Activated CD8-positive, alpha-beta T cell treated with anti-CD3 and anti-CD28 coated beads for 36 hours (primary cell): ENCODE measurements at regions not wholly inside any gene's neighbourhood (a gene's known extent, or its start where the extent isn't known, plus 50 kb on each side); places are given as distances from the start of the nearest gene placed in this dataset.

ENCODE experiments used
- ATAC-seq: fragments of 200-7000 bp; cut with Tn5 transposase; one replicate; pipeline ENCODE4 v1.10.0; 2021; ENCODE audit warnings: mild to moderate bottlenecking, moderate library complexity
- CTCF ChIA-PET: fragments of 350-600 bp; sonication (Branson Sonifier 250); formaldehyde crosslinking; loops from one replicate; lab custom pipeline; 2021; ENCODE audit warnings: antibody characterized with exemption; lab: Charles Lee
- POLR2A ChIA-PET: fragments of 350-600 bp; sonication (Branson Sonifier 250); formaldehyde crosslinking; loops from one replicate; lab custom pipeline; 2021; ENCODE audit warnings: antibody characterized with exemption; lab: Charles Lee
- DNase-seq: peaks from one replicate; pipeline ENCODE4 v3.0.0-alpha.2; 2020
- H3K27ac Mint-ChIP-seq: one replicate; pipeline ENCODE4 v1.8.0; 2021; ENCODE audit warnings: mild to moderate bottlenecking, mixed read lengths
- H3K27me3 Mint-ChIP-seq: one replicate; pipeline ENCODE4 v1.8.0; 2021; ENCODE audit warnings: mixed read lengths
- H3K36me3 Mint-ChIP-seq: one replicate; pipeline ENCODE4 v1.8.0; 2021; ENCODE audit warnings: low read depth, mixed read lengths
- H3K4me1 Mint-ChIP-seq: one replicate; pipeline ENCODE4 v1.8.0; 2021; ENCODE audit warnings: low read depth, mixed read lengths
- H3K4me3 Mint-ChIP-seq: one replicate; pipeline ENCODE4 v1.8.0; 2021; ENCODE audit warnings: mild to moderate bottlenecking, moderate library complexity, mixed read lengths
- H3K9me3 Mint-ChIP-seq: one replicate; pipeline ENCODE4 v1.8.0; 2021; ENCODE audit warnings: mixed read lengths
- intact Hi-C: fragments of 100-400 bp; cut with micrococcal nuclease; formaldehyde crosslinking; loops from one replicate; pipeline ENCODE4 v1.10.0; 2022
- TF ChIP-seq, protein P1 (sequence below): fragments of 200-600 bp; IDR thresholded peaks from one replicate; pipeline ENCODE4 v1.8.0; 2022; ENCODE audit warnings: antibody characterized with exemption, mild to moderate bottlenecking

DNA sequence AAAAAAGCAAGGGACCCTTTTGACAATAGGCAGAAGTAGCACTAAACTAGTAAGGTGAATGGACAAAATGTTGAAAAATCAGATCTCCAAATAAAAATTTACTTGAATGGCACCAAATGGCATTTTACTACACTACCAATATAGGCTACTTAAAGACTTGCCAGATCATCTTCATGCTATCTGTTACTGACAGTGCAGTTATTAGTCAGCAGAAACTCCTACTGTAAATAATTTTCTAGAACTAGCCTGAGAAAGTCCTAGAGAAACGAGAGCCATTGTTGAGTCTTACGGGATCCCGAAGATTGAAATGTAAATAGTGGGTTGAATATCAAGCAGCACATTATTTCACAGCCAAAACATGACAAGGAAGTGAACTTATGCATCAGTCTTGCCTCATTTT is 350.3 kb downstream of the SEC23A start:
- no peaks in the 10 kb centered on the region for H3K36me3 Mint-ChIP-seq
- ChIA-PET POLR2A (no interaction called here), CTCF (no interaction called here)
- no peak overlapping the region for H3K4me3 Mint-ChIP-seq
- no peaks in the 10 kb centered on the region for H3K4me1 Mint-ChIP-seq
- no peak for ATAC-seq
- no peaks in the 10 kb centered on the region for H3K27me3 Mint-ChIP-seq
- intact Hi-C loops = no loop called here
- no peak overlapping the region for H3K27ac Mint-ChIP-seq
- H3K9me3 Mint-ChIP-seq = peaks cover 2% of the 10 kb centered on the region
- no peak for DNase-seq
- TF ChIP-seq, protein P1, sequence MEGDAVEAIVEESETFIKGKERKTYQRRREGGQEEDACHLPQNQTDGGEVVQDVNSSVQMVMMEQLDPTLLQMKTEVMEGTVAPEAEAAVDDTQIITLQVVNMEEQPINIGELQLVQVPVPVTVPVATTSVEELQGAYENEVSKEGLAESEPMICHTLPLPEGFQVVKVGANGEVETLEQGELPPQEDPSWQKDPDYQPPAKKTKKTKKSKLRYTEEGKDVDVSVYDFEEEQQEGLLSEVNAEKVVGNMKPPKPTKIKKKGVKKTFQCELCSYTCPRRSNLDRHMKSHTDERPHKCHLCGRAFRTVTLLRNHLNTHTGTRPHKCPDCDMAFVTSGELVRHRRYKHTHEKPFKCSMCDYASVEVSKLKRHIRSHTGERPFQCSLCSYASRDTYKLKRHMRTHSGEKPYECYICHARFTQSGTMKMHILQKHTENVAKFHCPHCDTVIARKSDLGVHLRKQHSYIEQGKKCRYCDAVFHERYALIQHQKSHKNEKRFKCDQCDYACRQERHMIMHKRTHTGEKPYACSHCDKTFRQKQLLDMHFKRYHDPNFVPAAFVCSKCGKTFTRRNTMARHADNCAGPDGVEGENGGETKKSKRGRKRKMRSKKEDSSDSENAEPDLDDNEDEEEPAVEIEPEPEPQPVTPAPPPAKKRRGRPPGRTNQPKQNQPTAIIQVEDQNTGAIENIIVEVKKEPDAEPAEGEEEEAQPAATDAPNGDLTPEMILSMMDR = no peak

- H3K4me1 Mint-ChIP-seq = no peaks in the 10 kb centered on the region
- TF ChIP-seq, protein P1 = no peak
- no peak overlapping the region for H3K4me3 Mint-ChIP-seq
- POLR2A ChIA-PET = no interaction called here
- ATAC-seq = no peak
- H3K27ac Mint-ChIP-seq = no peak overlapping the region
- intact Hi-C loops = no loop called here
- H3K36me3 Mint-ChIP-seq = no peaks in the 10 kb centered on the region
- CTCF ChIA-PET = no interaction called here
- H3K27me3 Mint-ChIP-seq = no peaks in the 10 kb centered on the region
- peaks cover 2% of the 10 kb centered on the region for H3K9me3 Mint-ChIP-seq
- DNase-seq = no peak
These were observed 350.7 kb downstream of the SEC23A start for GRCh38 chr14:38752341-38752740.

DNA sequence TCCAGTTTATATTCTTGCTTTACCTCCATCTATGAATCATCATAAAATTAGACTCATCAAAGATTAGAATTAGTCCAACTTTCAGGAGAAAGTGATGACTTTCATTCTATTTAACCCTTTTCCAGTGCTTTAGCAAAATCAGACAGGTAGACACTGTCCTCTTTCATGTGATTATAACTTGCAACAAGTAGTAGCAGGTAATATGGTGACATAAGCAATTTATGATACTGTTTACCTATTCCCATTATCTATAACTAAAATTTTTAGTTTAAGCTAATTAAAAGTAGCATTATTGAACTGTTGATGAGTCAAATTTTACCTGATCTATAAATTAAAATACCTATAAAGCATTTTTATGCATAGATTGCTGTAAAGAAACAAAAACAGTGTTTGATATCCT is 351.6 kb downstream of the SEC23A start:
- no peaks in the 10 kb centered on the region for H3K4me1 Mint-ChIP-seq

GRCh38 chr14:38749936-38750335 is 353.1 kb downstream of the SEC23A start:
- intact Hi-C loops = no loop called here
- TF ChIP-seq, protein P1 = no peak

More for the DNA sequence above, 351.6 kb downstream of the SEC23A start:
- Mint-ChIP-seq H3K27me3 (no peaks in the 10 kb centered on the region), H3K36me3 (no peaks in the 10 kb centered on the region), H3K9me3 (peaks cover 2% of the 10 kb centered on the region), H3K4me3 (no peak overlapping the region), H3K27ac (no peak overlapping the region)
- intact Hi-C loops = no loop called here
- ChIA-PET CTCF (no interaction called here), POLR2A (no interaction called here)
- ATAC-seq (no peak), DNase-seq (no peak)
- TF ChIP-seq, protein P1 = no peak

GRCh38 chr14:38745861-38746260 is 357.2 kb downstream of the SEC23A start:
- H3K9me3 Mint-ChIP-seq = no peaks in the 10 kb centered on the region
- no peaks in the 10 kb centered on the region for H3K4me1 Mint-ChIP-seq
- TF ChIP-seq, protein P1 = no peak
- CTCF ChIA-PET = no interaction called here
- intact Hi-C loops = no loop called here
- POLR2A ChIA-PET = no interaction called here
- no peaks in the 10 kb centered on the region for H3K27me3 Mint-ChIP-seq
- ATAC-seq (no peak), DNase-seq (no peak)
- no peak overlapping the region for H3K4me3 Mint-ChIP-seq
- no peaks in the 10 kb centered on the region for H3K36me3 Mint-ChIP-seq
- no peak overlapping the region for H3K27ac Mint-ChIP-seq

More at GRCh38 chr14:38749936-38750335, 353.1 kb downstream of the SEC23A start:
- no peak for ATAC-seq
- no peaks in the 10 kb centered on the region for H3K27me3 Mint-ChIP-seq
- POLR2A ChIA-PET = no interaction called here
- no peak for DNase-seq
- H3K9me3 Mint-ChIP-seq = no peaks in the 10 kb centered on the region
- H3K27ac Mint-ChIP-seq = no peak overlapping the region
- CTCF ChIA-PET = no interaction called here
- H3K4me1 Mint-ChIP-seq = no peaks in the 10 kb centered on the region
- no peaks in the 10 kb centered on the region for H3K36me3 Mint-ChIP-seq
- no peak overlapping the region for H3K4me3 Mint-ChIP-seq
